ENCODE measurements at regions not wholly inside any gene's neighbourhood (a gene's known extent, or its start where the extent isn't known, plus 50 kb on each side); places are given as distances from the start of the nearest gene placed in this dataset.

GRCh38 chr4:32790803-32791202 lies 2070.6 kb downstream of the PCDH7 start:
- no peak for DNase-seq (ENCODE audit: low read depth, low spot score)
- no peak for ATAC-seq
- no peaks in the 10 kb centered on the region for H3K9me3 ChIP-seq (ENCODE audit: control insufficient read depth, insufficient read depth, low read depth, low read length)
- intact Hi-C loops (cut with micrococcal nuclease; ENCODE audit: unreplicated experiment) = no loop called here
- in situ Hi-C loops (cut with HindIII; ENCODE audit: low pct_unique_long_range_greater_than_20kb, low sequenced_read_pairs) = no loop called here
- ChIA-PET POLR2A (no interaction called here), CTCF (no interaction called here)
- H3K4me3 ChIP-seq (ENCODE audit: low read depth in 2 of 2, low read length in 2 of 2) = no peak overlapping the region
- BruUV-seq (replicated peaks) = no TSS peak
- H3K4me1 ChIP-seq (ENCODE audit: control insufficient read depth, insufficient read depth, low read length) = no peaks in the 10 kb centered on the region
- no peaks in the 10 kb centered on the region for H3K36me3 ChIP-seq (ENCODE audit: control insufficient read depth, insufficient read depth, low read length)
- no peak overlapping the region for H3K27ac ChIP-seq (ENCODE audit: low read length)
- TF ChIP-seq SIN3A (IDR thresholded peaks at IDR 0.05; ENCODE audit: borderline replicate concordance, insufficient read depth, low read depth, low read length) (no peak), CTCF (IDR thresholded peaks at IDR 0.05) (no peak), REST (IDR thresholded peaks at IDR 0.05; ENCODE audit: insufficient read depth in 1 of 2, low read depth in 2 of 2, low read length in 1 of 2) (no peak), TCF7L2 (IDR thresholded peaks at IDR 0.05; ENCODE audit: low read depth, low read length) (no peak), POLR2AphosphoS5 (IDR thresholded peaks at IDR 0.05; ENCODE audit: low read depth, low read length) (no peak)
- no peaks in the 10 kb centered on the region for H3K27me3 ChIP-seq (ENCODE audit: control insufficient read depth, insufficient read depth, low read length)

- ChIA-PET POLR2A (no interaction called here), CTCF (no interaction called here)
- intact Hi-C loops (cut with micrococcal nuclease; ENCODE audit: unreplicated experiment) (no loop called here), in situ Hi-C loops (cut with HindIII; ENCODE audit: low pct_unique_long_range_greater_than_20kb, low sequenced_read_pairs) (no loop called here)
- BruUV-seq (replicated peaks) = no TSS peak
- DNase-seq (ENCODE audit: low read depth, low spot score) (no peak), ATAC-seq (no peak)
- Histone ChIP-seq H3K4me3 (ENCODE audit: low read depth in 2 of 2, low read length in 2 of 2) (no peak overlapping the region), H3K9me3 (ENCODE audit: control insufficient read depth, insufficient read depth, low read depth, low read length) (no peaks in the 10 kb centered on the region), H3K4me1 (ENCODE audit: control insufficient read depth, insufficient read depth, low read length) (no peaks in the 10 kb centered on the region), H3K27me3 (ENCODE audit: control insufficient read depth, insufficient read depth, low read length) (no peaks in the 10 kb centered on the region), H3K36me3 (ENCODE audit: control insufficient read depth, insufficient read depth, low read length) (no peaks in the 10 kb centered on the region), H3K27ac (ENCODE audit: low read length) (no peak overlapping the region)
- no peak for TF ChIP-seq POLR2AphosphoS5 (IDR thresholded peaks at IDR 0.05; ENCODE audit: low read depth, low read length)
- TF ChIP-seq TCF7L2 (IDR thresholded peaks at IDR 0.05; ENCODE audit: low read depth, low read length) = no peak
- no peak for TF ChIP-seq REST (IDR thresholded peaks at IDR 0.05; ENCODE audit: insufficient read depth in 1 of 2, low read depth in 2 of 2, low read length in 1 of 2)
- no peak for TF ChIP-seq SIN3A (IDR thresholded peaks at IDR 0.05; ENCODE audit: borderline replicate concordance, insufficient read depth, low read depth, low read length)
- no peak for TF ChIP-seq CTCF (IDR thresholded peaks at IDR 0.05)
Observed at GRCh38 chr4:32798471-32799159, 2078.4 kb downstream of the PCDH7 start.

Data from Panc1 (cell line).